ENCODE measurements at regions not wholly inside any gene's neighbourhood (a gene's known extent, or its start where the extent isn't known, plus 50 kb on each side); places are given as distances from the start of the nearest gene placed in this dataset.

DNA sequence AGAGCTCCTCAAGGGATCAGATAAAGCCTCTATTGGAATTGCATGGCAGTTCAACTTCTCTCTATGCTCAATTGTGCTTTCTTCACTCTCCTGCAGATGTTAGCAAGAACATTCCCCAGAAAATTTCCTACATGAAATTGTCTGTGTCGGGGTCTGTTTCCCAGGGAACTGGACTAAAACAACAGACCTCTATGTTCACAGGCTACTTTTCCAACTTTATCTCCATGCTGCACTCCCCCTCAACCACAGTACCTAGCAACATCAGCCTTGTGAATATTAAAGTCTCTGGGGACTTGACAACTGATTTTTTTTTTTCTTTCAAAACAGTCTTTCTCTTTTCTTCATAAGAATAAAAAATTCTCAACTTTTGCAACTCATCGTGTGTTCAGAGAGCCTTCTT lies 1470.8 kb upstream of the ADGRL3 start:
- no peak for FAIRE-seq

More for the DNA sequence above, 1470.8 kb upstream of the ADGRL3 start:
- H3K23ac ChIP-seq (ENCODE audit: insufficient read length), result no peak overlapping the region
- POLR2A ChIA-PET (ENCODE audit: partially characterized antibody), result no interaction called here
- H2AK5ac ChIP-seq (ENCODE audit: low read depth, low read length), result no peak overlapping the region
- no peak overlapping the region for H3K56ac ChIP-seq (replicated peaks; ENCODE audit: insufficient read length, low read depth, low read length)
- no peak overlapping the region for H3K4me2 ChIP-seq (ENCODE audit: insufficient read depth in 1 of 2, low read depth in 2 of 2, low read length in 2 of 2)
- H4K91ac ChIP-seq (replicated peaks; ENCODE audit: insufficient read length, low read length), result no peak overlapping the region
- H3K27ac ChIP-seq (ENCODE audit: low read depth, low read length), result no peak overlapping the region
- no peak for TF ChIP-seq RXRA (IDR thresholded peaks at IDR 0.05; ENCODE audit: insufficient read depth, low read depth, low read length)
- TF ChIP-seq FOSL1 (IDR thresholded peaks at IDR 0.05; ENCODE audit: insufficient read depth, low read depth, low read length), result no peak
- TF ChIP-seq MAFK (IDR thresholded peaks at IDR 0.05; ENCODE audit: low read depth, low read length), result no peak
- TF ChIP-seq SP4 (IDR thresholded peaks at IDR 0.05; ENCODE audit: low read length), result no peak
- no peak for TF ChIP-seq JUND (IDR thresholded peaks at IDR 0.05; ENCODE audit: low read length)
- TF ChIP-seq CREB1 (IDR thresholded peaks at IDR 0.05), result no peak
- TF ChIP-seq, protein P1, sequence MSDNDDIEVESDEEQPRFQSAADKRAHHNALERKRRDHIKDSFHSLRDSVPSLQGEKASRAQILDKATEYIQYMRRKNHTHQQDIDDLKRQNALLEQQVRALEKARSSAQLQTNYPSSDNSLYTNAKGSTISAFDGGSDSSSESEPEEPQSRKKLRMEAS (IDR thresholded peaks at IDR 0.05), result no peak
- TF ChIP-seq KDM4A (IDR thresholded peaks at IDR 0.05; ENCODE audit: low read depth, low read length, severe bottlenecking), result no peak
- TF ChIP-seq EP300 (IDR thresholded peaks at IDR 0.05; ENCODE audit: borderline replicate concordance in 1 of 2, low read depth in 2 of 2, low read length in 2 of 2), result no peak
- TF ChIP-seq CEBPB (IDR thresholded peaks at IDR 0.05; ENCODE audit: low read depth, low read length), result no peak
- no peak for TF ChIP-seq BRCA1 (IDR thresholded peaks at IDR 0.05; ENCODE audit: low read depth, low read length)
- no peak for TF ChIP-seq SP1 (IDR thresholded peaks at IDR 0.05; ENCODE audit: low read depth, low read length)
- TF ChIP-seq CHD1 (IDR thresholded peaks at IDR 0.05; ENCODE audit: low read depth, low read length), result no peak
- no peak for TF ChIP-seq EZH2 (IDR thresholded peaks at IDR 0.05; ENCODE audit: low read depth, low read length, severe bottlenecking)
- no peak overlapping the region for H2BK120ac ChIP-seq (replicated peaks; ENCODE audit: low read depth, low read length)
- DNase-seq (ENCODE audit: low read depth in 1 of 2, low spot score in 2 of 2), result no peak
- peaks cover 8% of the 10 kb centered on the region in 2 experiments for H3K9me3 ChIP-seq (ENCODE audit: insufficient read depth in 2 of 2, low read depth in 1 of 2, low read length in 1 of 2)
- no peak overlapping the region for H4K5ac ChIP-seq (ENCODE audit: insufficient read length, low read depth, low read length)
- H3K23me2 ChIP-seq (ENCODE audit: low read depth, low read length), result no peaks in the 10 kb centered on the region
- H2BK12ac ChIP-seq (ENCODE audit: low read depth, low read length), result no peak overlapping the region
- H2BK5ac ChIP-seq (ENCODE audit: low read depth, low read length), result no peak overlapping the region
- no peaks in the 10 kb centered on the region for H3K36me3 ChIP-seq (ENCODE audit: control insufficient read depth in 2 of 4, insufficient read depth in 4 of 4, low read length in 3 of 4)
- CTCF ChIA-PET (ENCODE audit: partially characterized antibody), result no interaction called here
- H3K4me3 ChIP-seq (ENCODE audit: extremely low read depth in 1 of 4, insufficient read depth in 2 of 4, low read depth in 3 of 4, low read length in 4 of 4), result no peak overlapping the region
- H3K4me1 ChIP-seq (replicated peaks in 1 of 4; ENCODE audit: control insufficient read depth in 3 of 4, insufficient read depth in 4 of 4, low read length in 3 of 4), result no peaks in the 10 kb centered on the region
- WGBS, 2 experiments (ENCODE audit: extremely low coverage in 1 of 2, insufficient coverage in 1 of 2, insufficient read length in 1 of 2, insufficient replicate concordance in 2 of 2, low coverage in 1 of 2, low lambda C conversion rate in 2 of 2, missing lambda C conversion rate in 1 of 2), result 83% methylated on average over 2 of the region's 2 CpGs; no CpG with 5 or more reads in 1 of the 2 experiments
- no peak overlapping the region for H3K9ac ChIP-seq (replicated peaks in 1 of 4; ENCODE audit: extremely low read depth in 1 of 4, low read depth in 3 of 4, low read length in 3 of 4)
- no peaks in the 10 kb centered on the region for H3K79me1 ChIP-seq (ENCODE audit: low read depth, low read length)
- no peak overlapping the region for H2BK15ac ChIP-seq (ENCODE audit: low read length)
- no peak overlapping the region for H4K8ac ChIP-seq (ENCODE audit: extremely low read depth, insufficient read depth, low read length)
- H3K79me2 ChIP-seq (ENCODE audit: control insufficient read depth in 1 of 2, insufficient read depth in 2 of 2, low read length in 2 of 2), result no peaks in the 10 kb centered on the region
- H2AFZ ChIP-seq (ENCODE audit: low read length), result peak overlapping the region; percentile 62; the same call in 1 of the 2 replicates
- H3K4ac ChIP-seq (replicated peaks; ENCODE audit: insufficient read length, low read depth, low read length), result no peak overlapping the region
- no peaks in the 10 kb centered on the region for H4K20me1 ChIP-seq (replicated peaks in 1 of 2; ENCODE audit: control insufficient read depth in 1 of 2, insufficient read depth in 2 of 2, low read length in 2 of 2)
- H3K14ac ChIP-seq (ENCODE audit: insufficient read length), result no peak overlapping the region
- no peak overlapping the region for H3K18ac ChIP-seq (ENCODE audit: extremely low read depth, low read length)
- no peaks in the 10 kb centered on the region for H3K27me3 ChIP-seq (replicated peaks in 1 of 4; ENCODE audit: control insufficient read depth in 3 of 4, extremely low read depth in 1 of 4, insufficient read depth in 3 of 4, low read length in 3 of 4)
- H2BK20ac ChIP-seq (ENCODE audit: low read length), result no peak overlapping the region
